ENCODE measurements at regions not wholly inside any gene's neighbourhood (a gene's known extent, or its start where the extent isn't known, plus 50 kb on each side); places are given as distances from the start of the nearest gene placed in this dataset.
A peak's percentile ranks its signal among the peaks of the same experiment; 100 is the strongest.

- DNase-seq, result no peak
These were observed 61.9 kb upstream of the CD96 start for GRCh38 chr3:111480091-111480490.

- peak; percentile 23 for DNase-seq
These were observed 60.4 kb upstream of the CD96 start for GRCh38 chr3:111481551-111481950.

GRCh38 chr3:111482574-111482973, 59.4 kb upstream of the CD96 start:
- DNase-seq, result no peak

- DNase-seq, result no peak
These were observed 56.9 kb upstream of the CD96 start for GRCh38 chr3:111485086-111485485.
